Glomerular visceral epithelial cell (primary cell): ENCODE measurements at regions not wholly inside any gene's neighbourhood (a gene's known extent, or its start where the extent isn't known, plus 50 kb on each side); places are given as distances from the start of the nearest gene placed in this dataset.

Experiments used
- DNase-seq: peaks from one replicate; pipeline ENCODE4 v3.0.0-alpha.2; 2016; ENCODE audit errors: extremely low spot score

- no peak for DNase-seq
These were observed 269.4 kb downstream of the TDRD15 start for GRCh38 chr2:21393173-21393572.

GRCh38 chr2:21395366-21395765 lies 271.6 kb downstream of the TDRD15 start:
- no peak for DNase-seq

- no peak for DNase-seq
These were observed 272.5 kb downstream of the TDRD15 start for GRCh38 chr2:21396252-21396651.

DNA sequence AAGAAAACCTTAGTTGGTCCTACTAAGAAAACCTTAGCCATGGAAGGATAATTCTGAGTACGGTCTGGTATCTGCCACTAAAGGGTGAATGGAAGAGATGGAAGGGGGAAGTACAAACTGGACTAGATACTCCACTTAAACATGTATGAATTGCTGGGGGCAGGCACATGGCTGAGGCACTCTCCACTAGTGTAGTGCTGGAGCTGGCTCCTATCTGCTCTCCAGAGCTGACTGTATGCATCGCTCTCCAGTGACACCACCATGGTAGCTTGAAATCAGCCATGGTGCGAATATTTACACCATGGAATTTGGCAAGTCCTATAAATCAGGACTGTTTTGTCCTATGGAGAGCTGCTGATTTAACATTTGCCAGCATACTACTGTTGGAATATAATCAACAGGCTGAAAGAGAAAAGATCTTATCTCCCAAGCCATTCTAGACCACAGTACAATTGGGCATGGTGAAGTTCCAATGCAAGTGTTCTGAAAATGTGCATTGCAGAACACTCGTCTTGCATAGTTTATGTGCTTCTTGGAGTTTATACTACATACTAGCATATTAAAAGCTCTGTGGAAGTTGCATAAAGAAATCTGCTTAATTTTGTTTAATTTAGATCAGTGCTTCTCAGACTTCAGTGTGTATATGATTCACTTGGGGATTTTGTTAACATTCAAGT lies 277.4 kb downstream of the TDRD15 start:
- no peak for DNase-seq

GRCh38 chr2:21404137-21404536 lies 280.4 kb downstream of the TDRD15 start:
- no peak for DNase-seq

DNA sequence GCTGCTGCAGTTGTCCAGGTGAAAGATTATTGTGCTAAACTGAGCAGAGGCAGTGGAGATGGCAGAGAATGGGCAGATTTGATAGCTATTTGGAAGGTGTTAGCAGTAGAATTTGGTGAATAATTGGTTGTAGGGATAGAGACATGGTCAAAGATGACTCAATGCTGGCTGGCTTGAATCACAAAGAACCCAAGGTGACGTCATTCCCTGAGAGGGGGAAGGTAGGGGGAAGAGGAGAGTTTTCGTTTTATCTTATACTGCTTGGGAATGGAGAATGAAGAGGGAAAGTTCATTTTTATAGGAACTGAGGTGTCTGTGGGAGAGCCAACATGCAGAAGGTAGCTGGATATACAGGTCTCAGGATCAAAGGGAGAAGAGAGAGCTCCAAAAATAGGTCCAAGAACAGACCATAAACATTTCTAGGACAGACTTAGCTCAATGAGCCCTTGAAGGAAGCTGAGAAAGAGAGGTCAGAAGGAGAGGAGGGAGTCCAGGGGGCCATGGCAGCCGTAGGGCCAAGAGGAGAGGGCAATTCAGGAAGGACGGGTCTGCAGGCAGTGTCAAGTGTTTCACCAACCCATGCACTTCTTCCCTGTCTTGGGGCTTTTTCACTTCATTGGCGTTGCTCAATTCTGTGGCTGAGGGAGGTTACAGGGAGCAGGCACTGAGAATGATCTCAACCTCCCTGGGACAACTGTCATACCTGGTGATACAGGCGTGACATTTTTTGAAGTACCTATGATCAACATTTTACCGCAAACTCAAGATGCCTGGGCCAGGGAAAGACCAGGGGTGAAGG lies 281.3 kb downstream of the TDRD15 start:
- no peak for DNase-seq

- no peak for DNase-seq
These were observed 282.6 kb downstream of the TDRD15 start for GRCh38 chr2:21406386-21406785.

DNA sequence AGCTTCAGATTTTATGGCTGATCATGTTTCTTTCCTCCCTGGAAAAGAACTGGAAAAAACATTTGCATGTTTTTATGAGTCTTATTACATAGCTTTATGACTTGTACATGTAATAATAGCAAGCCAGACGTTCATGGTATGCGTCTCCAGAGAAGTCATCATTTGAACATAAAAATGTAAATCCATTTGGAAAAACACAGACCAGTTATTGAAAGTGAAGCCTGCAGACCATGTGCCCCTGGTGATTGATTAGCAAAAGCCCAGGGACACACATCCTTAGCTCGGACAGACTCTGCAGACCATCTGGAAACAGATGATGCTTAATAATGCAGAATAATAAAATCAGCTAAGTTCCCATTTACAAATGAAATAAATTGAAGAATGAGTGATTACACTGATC lies 283.1 kb downstream of the TDRD15 start:
- DNase-seq, result no peak

GRCh38 chr2:21407851-21408250 lies 284.1 kb downstream of the TDRD15 start:
- no peak for DNase-seq

- no peak for DNase-seq
These were observed 288.0 kb downstream of the TDRD15 start for GRCh38 chr2:21411741-21412140.

- no peak for DNase-seq
These were observed 289.2 kb downstream of the TDRD15 start for GRCh38 chr2:21412944-21413443.

DNA sequence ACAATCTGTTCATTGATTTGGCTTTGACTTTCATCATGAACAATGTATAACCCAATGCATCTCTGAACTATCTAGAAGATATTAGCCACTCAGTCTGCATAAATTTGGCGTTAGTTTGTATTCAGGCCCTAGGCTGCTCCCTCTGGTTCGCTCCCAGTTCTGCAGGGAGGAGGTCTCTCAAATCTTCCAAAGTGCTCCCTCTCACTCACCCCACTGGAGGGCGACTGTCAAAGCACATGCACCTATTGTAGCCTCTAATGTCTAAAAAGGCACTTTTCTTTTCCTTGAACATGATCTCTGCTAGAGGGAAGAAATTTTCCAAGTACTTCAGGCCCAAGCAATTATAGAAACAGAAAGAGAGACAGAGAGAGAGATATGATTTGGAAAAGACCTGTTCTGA lies 291.5 kb downstream of the TDRD15 start:
- no peak for DNase-seq

DNA sequence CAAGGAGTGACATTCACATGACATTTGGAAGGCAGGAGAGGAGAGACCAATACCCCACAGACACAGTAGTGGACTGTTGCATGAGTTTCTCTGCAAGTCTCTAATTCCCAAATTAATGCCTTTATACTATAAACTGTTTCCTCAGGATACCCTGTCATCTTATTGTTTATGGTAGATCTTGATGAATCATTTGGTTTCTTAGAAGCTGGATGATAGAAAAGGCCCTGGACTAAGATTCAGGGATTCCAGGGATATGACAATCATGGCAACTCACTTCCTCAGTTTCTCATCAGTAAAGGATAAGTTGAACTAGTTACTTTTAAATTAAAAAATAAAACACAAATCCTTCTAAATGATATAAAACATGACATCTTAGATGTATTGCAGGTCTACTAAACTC lies 292.5 kb downstream of the TDRD15 start:
- no peak for DNase-seq

- no peak for DNase-seq
These were observed 294.7 kb downstream of the TDRD15 start for GRCh38 chr2:21418456-21418855.

GRCh38 chr2:21420553-21421335 lies 297.0 kb downstream of the TDRD15 start:
- no peak for DNase-seq

- no peak for DNase-seq
These were observed 298.3 kb downstream of the TDRD15 start for GRCh38 chr2:21422050-21422449.

- DNase-seq, result no peak
These were observed 299.2 kb downstream of the TDRD15 start for GRCh38 chr2:21422724-21423522.

DNA sequence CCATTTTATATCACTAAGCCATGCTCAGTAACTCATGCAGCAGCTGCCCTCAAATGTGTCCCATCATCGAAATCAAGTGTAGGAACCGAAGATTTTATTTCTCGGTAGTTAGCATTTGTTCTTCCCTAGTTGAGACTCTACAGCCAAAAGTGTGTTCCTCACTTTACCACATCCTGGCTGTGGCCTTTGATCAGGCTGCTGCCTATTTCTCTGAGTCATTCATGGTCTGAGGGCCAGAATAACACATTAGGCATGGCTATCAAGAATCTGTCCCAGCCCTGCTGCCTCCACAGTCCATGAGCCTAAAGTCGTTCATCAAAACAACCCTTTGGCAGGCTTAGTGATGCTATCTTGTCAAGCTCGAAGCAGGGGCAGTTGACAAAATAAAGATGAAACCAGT lies 300.1 kb downstream of the TDRD15 start:
- no peak for DNase-seq

DNA sequence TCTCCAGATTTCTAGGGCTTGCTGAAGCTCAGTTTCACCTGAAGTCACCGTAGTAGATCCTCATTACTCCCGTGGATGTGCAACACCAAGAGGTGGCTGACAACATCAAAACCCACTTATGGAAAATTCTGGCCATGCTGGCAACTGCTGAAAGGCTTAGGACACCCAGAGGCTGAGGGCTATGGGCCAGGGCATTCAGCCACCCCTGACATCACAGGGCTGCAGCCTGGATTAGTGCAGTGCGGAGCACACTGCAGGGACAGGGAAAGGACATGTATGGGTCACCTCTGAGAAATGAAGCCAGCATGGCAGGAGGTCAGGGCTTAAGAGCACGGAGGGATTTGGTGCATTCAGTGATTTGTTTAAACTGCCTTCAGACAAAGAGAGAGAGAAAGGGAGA lies 300.6 kb downstream of the TDRD15 start:
- DNase-seq, result no peak

DNA sequence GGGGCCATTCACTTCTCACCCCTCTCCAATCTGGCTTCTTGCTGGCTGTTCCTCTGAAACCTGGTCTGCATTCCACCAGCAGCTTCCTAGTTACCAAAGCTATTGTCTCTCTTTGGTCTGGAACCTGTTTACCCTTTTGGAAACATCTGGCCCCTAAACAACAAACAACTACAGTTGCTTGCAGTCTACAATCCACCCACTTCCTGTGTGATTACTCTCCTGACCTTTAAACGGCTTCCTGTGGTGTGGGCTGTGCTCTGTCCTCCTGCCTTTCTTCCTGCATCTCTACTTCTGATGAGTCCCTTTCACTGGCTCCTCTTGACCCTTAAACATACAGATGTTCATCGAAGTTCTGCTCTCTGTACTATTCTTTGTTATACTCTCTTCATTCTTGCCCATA lies 303.8 kb downstream of the TDRD15 start:
- DNase-seq, result no peak

DNA sequence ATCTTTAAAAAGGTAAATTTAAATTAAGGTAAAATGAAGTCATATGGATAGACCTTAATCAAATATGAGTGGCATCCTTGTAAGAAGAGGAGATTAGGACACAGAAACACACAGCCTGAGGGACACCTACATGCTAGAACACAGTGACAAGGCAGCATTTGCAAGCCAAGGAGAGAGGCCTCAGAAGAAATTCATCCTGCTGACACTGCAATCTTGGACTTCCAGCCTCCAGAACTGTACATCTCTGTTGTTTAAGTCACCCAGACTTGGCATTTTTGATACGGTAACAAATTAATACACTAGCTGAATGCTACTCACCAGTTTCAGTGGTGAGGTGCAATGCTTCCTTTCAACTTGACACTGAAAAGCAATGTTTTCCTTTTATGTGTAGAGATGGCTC lies 305.0 kb downstream of the TDRD15 start:
- no peak for DNase-seq

- no peak for DNase-seq
These were observed 306.0 kb downstream of the TDRD15 start for GRCh38 chr2:21429747-21430146.
